Stomach (tissue), 4 donors: ENCODE measurements at regions not wholly inside any gene's neighbourhood (a gene's known extent, or its start where the extent isn't known, plus 50 kb on each side); places are given as distances from the start of the nearest gene placed in this dataset.

Experiments
- CTCF ChIP-seq, 7 experiments: fragments of 450-650 bp in 4 of 7; fragments of 200-600 bp in 3 of 7; sonication (generic) in 3 of 7; IDR thresholded peaks; one replicate each; pipeline ENCODE4 v1.5.1; 2016 to 2019; ENCODE audit warnings: antibody characterized with exemption in 7 of 7, control low read depth in 2 of 7, mild to moderate bottlenecking in 1 of 7
- EP300 ChIP-seq: sonication (generic); formaldehyde crosslinking; IDR thresholded peaks from one replicate; pipeline ENCODE4 v1.6.1; 2017; ENCODE audit warnings: antibody characterized with exemption
- POLR2A ChIP-seq, 4 donors: fragments of 450-650 bp; IDR thresholded peaks; one replicate each; pipeline ENCODE4 v1.6.1; 2016; ENCODE audit warnings: antibody characterized with exemption in 4 of 4, control low read depth in 2 of 4, mild to moderate bottlenecking in 1 of 4, moderate library complexity in 1 of 4
- POLR2AphosphoS5 ChIP-seq, 3 donors: sonication (generic); formaldehyde crosslinking; IDR thresholded peaks; one replicate each; pipeline ENCODE4 v1.6.1; 2016; ENCODE audit warnings: antibody characterized with exemption in 3 of 3

- no peak for TF ChIP-seq CTCF (IDR thresholded peaks at IDR 0.05)
- no peak for TF ChIP-seq POLR2A (IDR thresholded peaks at IDR 0.05)
- TF ChIP-seq EP300, result no peak
- no peak for TF ChIP-seq POLR2AphosphoS5 (IDR thresholded peaks at IDR 0.05)
These were observed 260.0 kb downstream of the DUSP6 start for GRCh38 chr12:89092297-89092696.
